B cell (primary cell): ENCODE measurements at regions not wholly inside any gene's neighbourhood (a gene's known extent, or its start where the extent isn't known, plus 50 kb on each side); places are given as distances from the start of the nearest gene placed in this dataset.

Experiments used
- ATAC-seq: fragments of 200-7000 bp; cut with Tn5 transposase; one replicate; pipeline ENCODE4 v1.10.0; 2021; ENCODE audit warnings: low read depth, mild to moderate bottlenecking, moderate number of reproducible peaks, moderate library complexity
- CTCF ChIA-PET: fragments of 350-600 bp; sonication (Branson Sonifier 250); formaldehyde crosslinking; loops from one replicate; lab custom pipeline; 2021; ENCODE audit warnings: antibody characterized with exemption, inconsistent platforms; lab: Charles Lee
- POLR2A ChIA-PET: fragments of 350-600 bp; sonication (Branson Sonifier 250); formaldehyde crosslinking; loops from one replicate; lab custom pipeline; 2021; ENCODE audit warnings: antibody characterized with exemption; lab: Charles Lee
- DNase-seq: peaks from one replicate; pipeline ENCODE4 v3.0.0; 2013
- H2AFZ ChIP-seq: 2 replicates; pipeline ENCODE4 v1.6.1; 2012; ENCODE audit warnings: mild to moderate bottlenecking, low read depth, low read length; ENCODE audit not compliant: insufficient read depth, poor library complexity, severe bottlenecking
- H3K27ac ChIP-seq, 2 donors: 1 replicate in 1 of 2; 2 replicates in 1 of 2; pipeline ENCODE4 v1.5.1; 2012 to 2013; ENCODE audit warnings: low read length in 2 of 2, mild to moderate bottlenecking in 2 of 2, moderate library complexity in 1 of 2
- H3K27me3 ChIP-seq, 4 experiments: fragments of 200-600 bp in 1 of 4; sonication (generic) in 1 of 4; replicated peaks in 1 of 4; 1 replicate in 2 of 4; 2 replicates in 2 of 4; pipeline versions ENCODE4 v1.6.1 to v1.7.0; 2013 to 2016; ENCODE audit warnings: low read length in 3 of 4, mild to moderate bottlenecking in 2 of 4, mixed read lengths in 1 of 4, moderate library complexity in 1 of 4; ENCODE audit not compliant: insufficient read depth in 4 of 4, control insufficient read depth in 3 of 4; ENCODE audit errors: control extremely low read depth in 1 of 4
- H3K36me3 ChIP-seq, 2 experiments: replicated peaks in 1 of 2; 1 replicate in 1 of 2; 2 replicates in 1 of 2; pipeline versions ENCODE4 v1.6.1 to v1.7.1; 2013; ENCODE audit warnings: low read length in 1 of 2; ENCODE audit not compliant: insufficient read depth in 2 of 2, control insufficient read depth in 1 of 2; ENCODE audit errors: control extremely low read depth in 1 of 2, extremely low read depth in 1 of 2
- H3K4me1 ChIP-seq, 2 donors: fragments of 200-600 bp in 1 of 2; sonication (generic) in 1 of 2; 1 replicate in 1 of 2; 2 replicates in 1 of 2; pipeline versions ENCODE4 v1.5.1 to v1.6.1; 2013 to 2017; ENCODE audit warnings: low read length in 2 of 2; ENCODE audit not compliant: control insufficient read depth in 2 of 2, insufficient read depth in 2 of 2
- H3K4me2 ChIP-seq: replicated peaks from 2 replicates; pipeline ENCODE3; 2012; ENCODE audit warnings: mild to moderate bottlenecking, low read depth, low read length; ENCODE audit not compliant: poor library complexity, severe bottlenecking
- H3K4me3 ChIP-seq, 5 experiments: fragments of 200-600 bp in 1 of 5; sonication (generic) in 1 of 5; 1 replicate in 3 of 5; 2 replicates in 2 of 5; pipeline versions ENCODE4 v1.5.1 to v1.7.0; 2011 to 2016; ENCODE audit warnings: low read length in 4 of 5, mild to moderate bottlenecking in 4 of 5, low read depth in 2 of 5, control low read depth in 1 of 5, moderate library complexity in 1 of 5; ENCODE audit not compliant: insufficient read depth in 1 of 5; ENCODE audit errors: control extremely low read depth in 1 of 5, extremely low read depth in 1 of 5
- H3K79me2 ChIP-seq: fragments of 200-600 bp; sonication (generic); one replicate; pipeline ENCODE4 v1.6.0; 2016; ENCODE audit warnings: low read length; ENCODE audit not compliant: control insufficient read depth, insufficient read depth
- H3K9ac ChIP-seq: fragments of 200-600 bp; sonication (generic); 2 replicates; pipeline ENCODE4 v1.6.1; 2017; ENCODE audit warnings: mild to moderate bottlenecking, low read length, moderate library complexity
- H3K9me3 ChIP-seq, 3 donors: one replicate each; pipeline versions ENCODE4 v1.6.1 to v1.7.1; 2013; ENCODE audit warnings: low read length in 2 of 3; ENCODE audit not compliant: control insufficient read depth in 2 of 3, insufficient read depth in 1 of 3; ENCODE audit errors: control extremely low read depth in 1 of 3
- H4K20me1 ChIP-seq: 2 replicates; pipeline ENCODE4 v1.6.0; 2012; ENCODE audit warnings: mild to moderate bottlenecking, low read length; ENCODE audit not compliant: insufficient read depth, control insufficient read depth, poor library complexity, severe bottlenecking
- H3K27ac Mint-ChIP-seq: one replicate; pipeline ENCODE4 v1.8.0; 2021; ENCODE audit warnings: mixed read lengths
- H3K27me3 Mint-ChIP-seq: one replicate; pipeline ENCODE4 v1.8.0; 2021; ENCODE audit warnings: mixed read lengths
- H3K4me1 Mint-ChIP-seq: one replicate; pipeline ENCODE4 v1.8.0; 2021; ENCODE audit warnings: mixed read lengths
- H3K4me3 Mint-ChIP-seq: one replicate; pipeline ENCODE4 v1.8.0; 2021; ENCODE audit warnings: mixed read lengths
- H3K9me3 Mint-ChIP-seq: one replicate; pipeline ENCODE4 v1.8.0; 2022; ENCODE audit warnings: mixed read lengths; ENCODE audit not compliant: insufficient read depth
- EZH2 ChIP-seq: IDR thresholded peaks from 2 replicates; pipeline ENCODE4 v1.6.1; 2012; ENCODE audit warnings: borderline replicate concordance, low read depth, mild to moderate bottlenecking, moderate library complexity, low read length; ENCODE audit not compliant: insufficient read depth, poor library complexity, severe bottlenecking
- WGBS: methylation state at CpG from one replicate; pipeline ENCODE4 v1.1.5; 2013; ENCODE audit warnings: missing lambda C conversion rate; ENCODE audit not compliant: insufficient coverage; 5-methylcytosine and 5-hydroxymethylcytosine counted together
- intact Hi-C: fragments of 100-400 bp; cut with micrococcal nuclease; formaldehyde crosslinking; loops from one replicate; pipeline ENCODE4 v1.10.0; 2022
- TF ChIP-seq, protein P1 (sequence below): fragments of 200-600 bp; IDR thresholded peaks from one replicate; pipeline ENCODE4 v1.8.0; 2022; ENCODE audit warnings: antibody characterized with exemption, mild to moderate bottlenecking

- DNase-seq (no peak), ATAC-seq (no peak)
- no peaks in the 10 kb centered on the region for H4K20me1 ChIP-seq
- peaks cover 3% of the 10 kb centered on the region for H3K27me3 Mint-ChIP-seq
- peaks cover 0 to 8% (median 3%) of the 10 kb centered on the region in 4 experiments for H3K27me3 ChIP-seq
- intact Hi-C loops = no loop called here
- H3K27ac Mint-ChIP-seq = no peak overlapping the region
- no peak overlapping the region for H3K4me2 ChIP-seq
- H3K4me1 Mint-ChIP-seq = no peaks in the 10 kb centered on the region
- no peak overlapping the region for H3K9ac ChIP-seq
- no peak overlapping the region for H3K4me3 Mint-ChIP-seq
- H3K4me1 ChIP-seq = no peaks in the 10 kb centered on the region
- 80% methylated on average over 3 of the region's 4 CpGs for WGBS
- ChIA-PET CTCF (interaction anchor here (1.2 kb wide), 1 partner anchor 20 kb away, joined by 3 read pairs; no protein-coding TSS in a partner anchor), POLR2A (no interaction called here)
- no peak overlapping the region for H2AFZ ChIP-seq
- H3K36me3 ChIP-seq = no peaks in the 10 kb centered on the region
- H3K9me3 ChIP-seq = peaks cover 0 to 6% (median 0%) of the 10 kb centered on the region in 3 donors
- peaks cover 2% of the 10 kb centered on the region for H3K9me3 Mint-ChIP-seq
- no peak for TF ChIP-seq EZH2
- TF ChIP-seq, protein P1, sequence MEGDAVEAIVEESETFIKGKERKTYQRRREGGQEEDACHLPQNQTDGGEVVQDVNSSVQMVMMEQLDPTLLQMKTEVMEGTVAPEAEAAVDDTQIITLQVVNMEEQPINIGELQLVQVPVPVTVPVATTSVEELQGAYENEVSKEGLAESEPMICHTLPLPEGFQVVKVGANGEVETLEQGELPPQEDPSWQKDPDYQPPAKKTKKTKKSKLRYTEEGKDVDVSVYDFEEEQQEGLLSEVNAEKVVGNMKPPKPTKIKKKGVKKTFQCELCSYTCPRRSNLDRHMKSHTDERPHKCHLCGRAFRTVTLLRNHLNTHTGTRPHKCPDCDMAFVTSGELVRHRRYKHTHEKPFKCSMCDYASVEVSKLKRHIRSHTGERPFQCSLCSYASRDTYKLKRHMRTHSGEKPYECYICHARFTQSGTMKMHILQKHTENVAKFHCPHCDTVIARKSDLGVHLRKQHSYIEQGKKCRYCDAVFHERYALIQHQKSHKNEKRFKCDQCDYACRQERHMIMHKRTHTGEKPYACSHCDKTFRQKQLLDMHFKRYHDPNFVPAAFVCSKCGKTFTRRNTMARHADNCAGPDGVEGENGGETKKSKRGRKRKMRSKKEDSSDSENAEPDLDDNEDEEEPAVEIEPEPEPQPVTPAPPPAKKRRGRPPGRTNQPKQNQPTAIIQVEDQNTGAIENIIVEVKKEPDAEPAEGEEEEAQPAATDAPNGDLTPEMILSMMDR = no peak
- no peaks in the 10 kb centered on the region for H3K79me2 ChIP-seq
- H3K27ac ChIP-seq = no peak overlapping the region
- H3K4me3 ChIP-seq = no peak overlapping the region
These were observed 120.7 kb downstream of the ABCC12 start for GRCh38 chr16:48035142-48035541.

DNA sequence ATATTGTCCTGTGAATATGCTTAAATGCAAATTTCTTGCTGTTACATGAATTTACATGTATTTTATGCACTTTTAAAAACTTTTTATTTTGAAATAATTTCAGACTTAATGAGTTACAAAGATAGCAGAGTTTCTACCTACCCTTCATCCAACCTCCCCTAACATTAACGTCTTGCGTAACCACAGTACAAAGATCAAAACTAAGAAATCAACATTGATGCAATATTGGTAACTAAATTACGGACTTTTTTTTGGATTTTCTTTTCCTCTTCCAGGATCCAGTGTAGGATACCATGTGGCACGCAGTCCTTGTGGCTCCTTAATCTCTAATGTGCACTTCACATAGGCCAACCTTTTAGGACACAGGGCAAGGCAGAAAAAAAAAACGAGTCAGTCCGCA, 124.9 kb downstream of the ABCC12 start:
- no peak for ATAC-seq
- no peaks in the 10 kb centered on the region for H4K20me1 ChIP-seq
- intact Hi-C loops = no loop called here
- H3K4me1 ChIP-seq = no peaks in the 10 kb centered on the region
- WGBS = 100% methylated on average over 2 of the region's 6 CpGs
- Mint-ChIP-seq H3K9me3 (peaks cover 2% of the 10 kb centered on the region), H3K27ac (no peak overlapping the region), H3K4me3 (no peak overlapping the region), H3K27me3 (peaks cover 10% of the 10 kb centered on the region), H3K4me1 (no peaks in the 10 kb centered on the region)
- DNase-seq = no peak
- ChIA-PET CTCF (no interaction called here), POLR2A (no interaction called here)
- TF ChIP-seq, protein P1 = no peak
- no peak for TF ChIP-seq EZH2
- peaks cover 0 to 6% (median 0%) of the 10 kb centered on the region in 3 donors for H3K9me3 ChIP-seq
- no peak overlapping the region for H3K9ac ChIP-seq
- H3K27me3 ChIP-seq = peaks cover 0 to 8% (median 3%) of the 10 kb centered on the region in 4 experiments
- H3K79me2 ChIP-seq = no peaks in the 10 kb centered on the region
- no peak overlapping the region for H3K27ac ChIP-seq
- no peak overlapping the region for H2AFZ ChIP-seq
- H3K4me2 ChIP-seq = no peak overlapping the region
- no peak overlapping the region for H3K4me3 ChIP-seq
- H3K36me3 ChIP-seq = no peaks in the 10 kb centered on the region
